ENCODE measurements at regions not wholly inside any gene's neighbourhood (a gene's known extent, or its start where the extent isn't known, plus 50 kb on each side); places are given as distances from the start of the nearest gene placed in this dataset.

- Histone ChIP-seq H3K4me1 (ENCODE audit: insufficient read depth, low read length, poor library complexity, severe bottlenecking) (peaks cover 7% of the 10 kb centered on the region), H2AFZ (ENCODE audit: low read length) (no peak overlapping the region), H3K79me2 (ENCODE audit: insufficient read depth, low read length) (no peaks in the 10 kb centered on the region), H3K4me3 (ENCODE audit: low read length, poor library complexity, severe bottlenecking) (no peak overlapping the region), H3K9me2 (replicated peaks; ENCODE audit: low read depth, low read length) (no peaks in the 10 kb centered on the region), H3K4me2 (ENCODE audit: low read depth, low read length, poor library complexity, severe bottlenecking) (no peak overlapping the region), H3K9me3 (ENCODE audit: insufficient read depth, low read depth, low read length) (no peaks in the 10 kb centered on the region), H3K36me3 (ENCODE audit: insufficient read depth, low read length) (no peaks in the 10 kb centered on the region), H3F3A (ENCODE audit: low read depth) (no peaks in the 10 kb centered on the region), H3K9ac (ENCODE audit: low read depth, low read length, poor library complexity, severe bottlenecking) (no peak overlapping the region), H3K27me3 (ENCODE audit: insufficient read depth, low read length, poor library complexity, severe bottlenecking) (no peaks in the 10 kb centered on the region), H4K20me1 (ENCODE audit: insufficient read depth, low read length, poor library complexity, severe bottlenecking) (no peaks in the 10 kb centered on the region)
- no peak for TF ChIP-seq CTCF (conservative IDR thresholded peaks at IDR 0.05; ENCODE audit: low read length)
- TF ChIP-seq EZH2phosphoT487 (IDR thresholded peaks at IDR 0.05; ENCODE audit: borderline replicate concordance) = no peak
Measured at GRCh38 chr20:50363027-50363426, 147.2 kb upstream of the PTPN1 start.

DNA sequence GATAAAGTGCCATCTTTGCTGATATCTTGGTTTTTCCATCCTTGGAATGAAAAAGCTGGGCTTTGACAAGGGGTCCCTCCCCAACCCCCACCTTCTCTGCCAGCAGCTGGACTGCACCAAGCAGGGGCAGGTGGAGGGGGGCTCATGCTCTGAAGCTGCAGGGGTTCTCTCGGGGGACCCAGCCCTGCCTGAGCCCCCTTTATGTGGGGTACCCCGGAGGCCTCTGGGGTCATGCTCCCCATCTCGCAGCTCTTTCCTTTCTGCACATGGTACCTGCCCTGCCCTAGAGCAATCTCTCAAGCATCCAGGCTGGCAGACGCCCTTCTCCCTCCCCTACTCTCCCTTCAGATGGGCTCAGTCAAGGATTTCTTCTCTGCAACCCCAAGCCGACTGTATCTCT lies 146.7 kb upstream of the PTPN1 start:
- H3K9ac ChIP-seq (ENCODE audit: low read depth, low read length, poor library complexity, severe bottlenecking) = no peak overlapping the region
- H4K20me1 ChIP-seq (ENCODE audit: insufficient read depth, low read length, poor library complexity, severe bottlenecking) = no peaks in the 10 kb centered on the region
- H3K4me1 ChIP-seq (ENCODE audit: insufficient read depth, low read length, poor library complexity, severe bottlenecking) = peaks cover 7% of the 10 kb centered on the region
- H3F3A ChIP-seq (ENCODE audit: low read depth) = no peaks in the 10 kb centered on the region
- H3K9me2 ChIP-seq (replicated peaks; ENCODE audit: low read depth, low read length) = no peaks in the 10 kb centered on the region
- no peak overlapping the region for H3K4me2 ChIP-seq (ENCODE audit: low read depth, low read length, poor library complexity, severe bottlenecking)
- H2AFZ ChIP-seq (ENCODE audit: low read length) = no peak overlapping the region
- no peaks in the 10 kb centered on the region for H3K36me3 ChIP-seq (ENCODE audit: insufficient read depth, low read length)
- no peaks in the 10 kb centered on the region for H3K79me2 ChIP-seq (ENCODE audit: insufficient read depth, low read length)
- no peaks in the 10 kb centered on the region for H3K9me3 ChIP-seq (ENCODE audit: insufficient read depth, low read depth, low read length)
- H3K27me3 ChIP-seq (ENCODE audit: insufficient read depth, low read length, poor library complexity, severe bottlenecking) = no peaks in the 10 kb centered on the region
- TF ChIP-seq CTCF (conservative IDR thresholded peaks at IDR 0.05; ENCODE audit: low read length) (no peak), EZH2phosphoT487 (IDR thresholded peaks at IDR 0.05; ENCODE audit: borderline replicate concordance) (no peak)
- H3K4me3 ChIP-seq (ENCODE audit: low read length, poor library complexity, severe bottlenecking) = no peak overlapping the region

GRCh38 chr20:50364542-50364941 lies 145.6 kb upstream of the PTPN1 start:
- Histone ChIP-seq H3K4me2 (ENCODE audit: low read depth, low read length, poor library complexity, severe bottlenecking) (no peak overlapping the region), H3K36me3 (ENCODE audit: insufficient read depth, low read length) (no peaks in the 10 kb centered on the region), H3K79me2 (ENCODE audit: insufficient read depth, low read length) (no peaks in the 10 kb centered on the region), H3F3A (ENCODE audit: low read depth) (no peaks in the 10 kb centered on the region), H3K9ac (ENCODE audit: low read depth, low read length, poor library complexity, severe bottlenecking) (no peak overlapping the region), H2AFZ (ENCODE audit: low read length) (no peak overlapping the region), H3K4me3 (ENCODE audit: low read length, poor library complexity, severe bottlenecking) (no peak overlapping the region), H3K9me3 (ENCODE audit: insufficient read depth, low read depth, low read length) (no peaks in the 10 kb centered on the region), H3K9me2 (replicated peaks; ENCODE audit: low read depth, low read length) (no peaks in the 10 kb centered on the region), H3K27me3 (ENCODE audit: insufficient read depth, low read length, poor library complexity, severe bottlenecking) (no peaks in the 10 kb centered on the region), H3K4me1 (ENCODE audit: insufficient read depth, low read length, poor library complexity, severe bottlenecking) (peaks cover 7% of the 10 kb centered on the region), H4K20me1 (ENCODE audit: insufficient read depth, low read length, poor library complexity, severe bottlenecking) (no peaks in the 10 kb centered on the region)
- no peak for TF ChIP-seq CTCF (conservative IDR thresholded peaks at IDR 0.05; ENCODE audit: low read length)
- no peak for TF ChIP-seq EZH2phosphoT487 (IDR thresholded peaks at IDR 0.05; ENCODE audit: borderline replicate concordance)

Data from Loucy (cell line).